Fibroblast of lung (primary cell): ENCODE measurements at regions not wholly inside any gene's neighbourhood (a gene's known extent, or its start where the extent isn't known, plus 50 kb on each side); places are given as distances from the start of the nearest gene placed in this dataset.

Source experiments
- DNase-seq, 2 donors: peaks; one replicate each; pipeline versions ENCODE4 v3.0.0 to v3.0.0-alpha.2; 2010; ENCODE audit warnings: low read depth in 2 of 2
- H2AFZ ChIP-seq: 2 replicates; pipeline ENCODE4 v1.5.1; 2012; ENCODE audit warnings: low read length, control low read depth, inconsistent platforms
- H3K27ac ChIP-seq: 2 replicates; pipeline ENCODE4 v1.5.1; 2011; ENCODE audit warnings: low read length, control low read depth; ENCODE audit not compliant: insufficient read depth
- H3K27me3 ChIP-seq: 2 replicates; pipeline ENCODE4 v1.5.1; 2011; ENCODE audit warnings: mild to moderate bottlenecking, low read length; ENCODE audit not compliant: control insufficient read depth, insufficient read depth
- H3K36me3 ChIP-seq: 2 replicates; pipeline ENCODE4 v1.5.1; 2011; ENCODE audit warnings: low read length; ENCODE audit not compliant: control insufficient read depth, insufficient read depth
- H3K4me1 ChIP-seq: 2 replicates; pipeline ENCODE4 v1.5.1; 2011; ENCODE audit warnings: low read length; ENCODE audit not compliant: control insufficient read depth, insufficient read depth; ENCODE audit errors: extremely low read depth
- H3K4me2 ChIP-seq: 2 replicates; pipeline ENCODE4 v1.5.1; 2011; ENCODE audit warnings: low read length, control low read depth; ENCODE audit not compliant: insufficient read depth; ENCODE audit errors: extremely low read depth
- H3K4me3 ChIP-seq, 4 experiments: fragments of 200-600 bp in 1 of 4; sonication (generic) in 1 of 4; replicated peaks in 1 of 4; 2 replicates each; pipeline ENCODE4 v1.5.1; 2011 to 2016; ENCODE audit warnings: low read length in 4 of 4, low read depth in 3 of 4, mild to moderate bottlenecking in 3 of 4, control low read depth in 2 of 4, inconsistent platforms in 1 of 4, mixed read lengths in 1 of 4; ENCODE audit not compliant: insufficient read depth in 1 of 4; ENCODE audit errors: control extremely low read depth in 1 of 4
- H3K79me2 ChIP-seq: 2 replicates; pipeline ENCODE4 v1.5.1; 2012; ENCODE audit warnings: mild to moderate bottlenecking, low read length, inconsistent platforms; ENCODE audit not compliant: control insufficient read depth, insufficient read depth
- H3K9ac ChIP-seq: 2 replicates; pipeline ENCODE4 v1.5.1; 2011; ENCODE audit warnings: mild to moderate bottlenecking, low read length, control low read depth; ENCODE audit not compliant: insufficient read depth
- H3K9me3 ChIP-seq: 2 replicates; pipeline ENCODE4 v1.5.1; 2012; ENCODE audit warnings: low read depth, low read length; ENCODE audit not compliant: control insufficient read depth, insufficient read depth
- H4K20me1 ChIP-seq: 2 replicates; pipeline ENCODE4 v1.5.1; 2011; ENCODE audit warnings: low read length; ENCODE audit not compliant: control insufficient read depth, insufficient read depth; ENCODE audit errors: extremely low read depth
- EZH2 ChIP-seq: IDR thresholded peaks from 2 replicates; pipeline ENCODE4 v1.5.1; 2012; ENCODE audit warnings: low read length, control low read depth, mild to moderate bottlenecking; ENCODE audit errors: missing control alignments
- TF ChIP-seq, protein P1 (sequence below), 2 donors: IDR thresholded peaks in 1 of 2; conservative IDR thresholded peaks in 1 of 2; 1 replicate in 1 of 2; 2 replicates in 1 of 2; pipeline ENCODE4 v1.5.1; 2011 to 2012; ENCODE audit warnings: low read length in 2 of 2, control low read depth in 1 of 2, inconsistent platforms in 1 of 2, low read depth in 1 of 2, mild to moderate bottlenecking in 1 of 2

GRCh38 chr2:105989070-105989469, 205.0 kb downstream of the UXS1 start:
- no peak for DNase-seq
- Histone ChIP-seq H3K27me3 (no peaks in the 10 kb centered on the region), H3K9me3 (no peaks in the 10 kb centered on the region), H3K4me3 (no peak overlapping the region), H3K4me1 (no peaks in the 10 kb centered on the region), H3K4me2 (no peak overlapping the region), H4K20me1 (no peaks in the 10 kb centered on the region), H2AFZ (no peak overlapping the region), H3K9ac (no peak overlapping the region), H3K27ac (no peak overlapping the region), H3K36me3 (no peaks in the 10 kb centered on the region), H3K79me2 (no peaks in the 10 kb centered on the region)
- no peak for TF ChIP-seq EZH2
- TF ChIP-seq, protein P1, sequence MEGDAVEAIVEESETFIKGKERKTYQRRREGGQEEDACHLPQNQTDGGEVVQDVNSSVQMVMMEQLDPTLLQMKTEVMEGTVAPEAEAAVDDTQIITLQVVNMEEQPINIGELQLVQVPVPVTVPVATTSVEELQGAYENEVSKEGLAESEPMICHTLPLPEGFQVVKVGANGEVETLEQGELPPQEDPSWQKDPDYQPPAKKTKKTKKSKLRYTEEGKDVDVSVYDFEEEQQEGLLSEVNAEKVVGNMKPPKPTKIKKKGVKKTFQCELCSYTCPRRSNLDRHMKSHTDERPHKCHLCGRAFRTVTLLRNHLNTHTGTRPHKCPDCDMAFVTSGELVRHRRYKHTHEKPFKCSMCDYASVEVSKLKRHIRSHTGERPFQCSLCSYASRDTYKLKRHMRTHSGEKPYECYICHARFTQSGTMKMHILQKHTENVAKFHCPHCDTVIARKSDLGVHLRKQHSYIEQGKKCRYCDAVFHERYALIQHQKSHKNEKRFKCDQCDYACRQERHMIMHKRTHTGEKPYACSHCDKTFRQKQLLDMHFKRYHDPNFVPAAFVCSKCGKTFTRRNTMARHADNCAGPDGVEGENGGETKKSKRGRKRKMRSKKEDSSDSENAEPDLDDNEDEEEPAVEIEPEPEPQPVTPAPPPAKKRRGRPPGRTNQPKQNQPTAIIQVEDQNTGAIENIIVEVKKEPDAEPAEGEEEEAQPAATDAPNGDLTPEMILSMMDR (conservative IDR thresholded peaks at IDR 0.05 in 1 of 2, IDR thresholded peaks at IDR 0.05 in 1 of 2; ENCODE audit: low read depth in 1 of 2, low read length in 2 of 2) = no peak

DNA sequence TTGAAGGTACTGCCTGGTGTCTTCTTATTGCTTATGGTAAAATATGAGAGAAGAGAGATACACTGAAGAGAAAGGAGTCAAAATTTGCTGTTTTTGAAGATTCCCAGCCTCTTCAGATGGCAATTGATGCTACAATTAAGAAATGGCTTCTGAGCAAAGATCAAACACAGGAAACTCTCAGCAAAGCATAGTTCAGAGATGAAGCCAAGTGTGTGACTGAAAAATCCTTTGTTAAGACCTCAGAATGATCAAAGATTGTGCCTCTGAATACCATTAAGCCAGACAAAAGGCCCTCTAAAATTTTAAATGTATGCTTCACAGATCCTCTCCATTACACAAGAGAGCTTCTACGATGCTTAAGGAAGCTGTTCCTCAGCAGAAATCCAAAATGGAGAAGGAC, 216.3 kb downstream of the UXS1 start:
- Histone ChIP-seq H3K4me1 (no peaks in the 10 kb centered on the region), H2AFZ (no peak overlapping the region), H3K9ac (no peak overlapping the region), H3K36me3 (no peaks in the 10 kb centered on the region), H3K4me3 (no peak overlapping the region), H3K9me3 (no peaks in the 10 kb centered on the region), H3K27ac (no peak overlapping the region), H4K20me1 (no peaks in the 10 kb centered on the region), H3K27me3 (no peaks in the 10 kb centered on the region), H3K4me2 (no peak overlapping the region), H3K79me2 (no peaks in the 10 kb centered on the region)
- peak in 1 of 2 donors; percentile 6 for DNase-seq
- TF ChIP-seq, protein P1 (conservative IDR thresholded peaks at IDR 0.05 in 1 of 2, IDR thresholded peaks at IDR 0.05 in 1 of 2; ENCODE audit: low read depth in 1 of 2, low read length in 2 of 2) = no peak
- no peak for TF ChIP-seq EZH2

GRCh38 chr2:105977212-105977611, 216.9 kb downstream of the UXS1 start:
- Histone ChIP-seq H3K4me2 (no peak overlapping the region), H3K27ac (no peak overlapping the region)

More at GRCh38 chr2:105977212-105977611, 216.9 kb downstream of the UXS1 start:
- Histone ChIP-seq H3K4me3 (no peak overlapping the region), H3K4me1 (no peaks in the 10 kb centered on the region), H3K79me2 (no peaks in the 10 kb centered on the region), H4K20me1 (no peaks in the 10 kb centered on the region), H3K9me3 (no peaks in the 10 kb centered on the region), H3K9ac (no peak overlapping the region), H3K27me3 (no peaks in the 10 kb centered on the region), H2AFZ (no peak overlapping the region), H3K36me3 (no peaks in the 10 kb centered on the region)
- TF ChIP-seq, protein P1 (conservative IDR thresholded peaks at IDR 0.05 in 1 of 2, IDR thresholded peaks at IDR 0.05 in 1 of 2; ENCODE audit: low read depth in 1 of 2, low read length in 2 of 2) = no peak
- TF ChIP-seq EZH2 = no peak
- DNase-seq = peak; percentile 67 to 92
